ENCODE measurements at regions not wholly inside any gene's neighbourhood (a gene's known extent, or its start where the extent isn't known, plus 50 kb on each side); places are given as distances from the start of the nearest gene placed in this dataset.

DNA sequence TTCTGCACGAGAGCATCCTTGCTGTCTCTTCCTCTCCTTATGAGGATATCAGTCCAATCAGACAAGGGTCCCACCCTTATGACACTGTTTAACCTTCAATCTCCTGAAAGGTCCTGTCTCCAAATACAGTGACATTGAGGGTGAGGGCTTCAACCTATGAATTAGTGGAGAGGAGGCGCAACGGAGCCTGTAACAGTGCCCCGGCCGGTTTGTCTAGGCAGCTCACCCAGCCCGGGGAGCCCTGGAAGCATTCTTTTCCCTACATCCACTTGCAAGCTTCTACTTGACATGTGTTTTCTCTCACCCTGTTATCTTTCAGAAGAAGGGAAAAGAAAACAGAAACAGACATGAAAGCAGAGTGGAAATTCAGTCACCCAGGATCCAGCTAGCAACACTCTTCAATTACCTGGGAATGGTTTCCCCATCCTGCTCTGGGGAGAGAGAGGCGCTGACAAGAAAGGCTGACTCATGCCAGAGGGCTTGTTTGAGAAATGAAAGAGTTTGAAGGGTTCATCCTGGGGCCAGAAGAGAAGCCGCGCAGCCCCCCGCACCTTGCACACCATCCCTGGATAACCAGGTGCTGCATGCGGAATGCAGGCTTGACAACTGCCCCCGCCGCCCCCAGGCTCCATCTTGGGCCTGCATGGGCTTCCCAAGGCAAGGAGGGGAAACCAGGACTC is 394.9 kb downstream of the NPHP4 start:
- no peak overlapping the region for H3K4me3 ChIP-seq
- peaks cover 0 to 9% of the 10 kb centered on the region in 2 donors for H3K4me1 ChIP-seq
- H3K27me3 ChIP-seq = no peaks in the 10 kb centered on the region
- H3K36me3 ChIP-seq = no peaks in the 10 kb centered on the region
- intact Hi-C loops (cut with DNase I; ENCODE audit: low total_unique reads) = no loop called here
- no peak overlapping the region for H3K27ac ChIP-seq
- no peaks in the 10 kb centered on the region for H3K9me3 ChIP-seq
- no peak for TF ChIP-seq POLR2AphosphoS5 (IDR thresholded peaks at IDR 0.05)
- TF ChIP-seq, protein P1, sequence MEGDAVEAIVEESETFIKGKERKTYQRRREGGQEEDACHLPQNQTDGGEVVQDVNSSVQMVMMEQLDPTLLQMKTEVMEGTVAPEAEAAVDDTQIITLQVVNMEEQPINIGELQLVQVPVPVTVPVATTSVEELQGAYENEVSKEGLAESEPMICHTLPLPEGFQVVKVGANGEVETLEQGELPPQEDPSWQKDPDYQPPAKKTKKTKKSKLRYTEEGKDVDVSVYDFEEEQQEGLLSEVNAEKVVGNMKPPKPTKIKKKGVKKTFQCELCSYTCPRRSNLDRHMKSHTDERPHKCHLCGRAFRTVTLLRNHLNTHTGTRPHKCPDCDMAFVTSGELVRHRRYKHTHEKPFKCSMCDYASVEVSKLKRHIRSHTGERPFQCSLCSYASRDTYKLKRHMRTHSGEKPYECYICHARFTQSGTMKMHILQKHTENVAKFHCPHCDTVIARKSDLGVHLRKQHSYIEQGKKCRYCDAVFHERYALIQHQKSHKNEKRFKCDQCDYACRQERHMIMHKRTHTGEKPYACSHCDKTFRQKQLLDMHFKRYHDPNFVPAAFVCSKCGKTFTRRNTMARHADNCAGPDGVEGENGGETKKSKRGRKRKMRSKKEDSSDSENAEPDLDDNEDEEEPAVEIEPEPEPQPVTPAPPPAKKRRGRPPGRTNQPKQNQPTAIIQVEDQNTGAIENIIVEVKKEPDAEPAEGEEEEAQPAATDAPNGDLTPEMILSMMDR (IDR thresholded peaks at IDR 0.05) = no peak
- TF ChIP-seq POLR2A (IDR thresholded peaks at IDR 0.05) = no peak
- no peak for DNase-seq (ENCODE audit: low spot score in 2 of 2)

DNA sequence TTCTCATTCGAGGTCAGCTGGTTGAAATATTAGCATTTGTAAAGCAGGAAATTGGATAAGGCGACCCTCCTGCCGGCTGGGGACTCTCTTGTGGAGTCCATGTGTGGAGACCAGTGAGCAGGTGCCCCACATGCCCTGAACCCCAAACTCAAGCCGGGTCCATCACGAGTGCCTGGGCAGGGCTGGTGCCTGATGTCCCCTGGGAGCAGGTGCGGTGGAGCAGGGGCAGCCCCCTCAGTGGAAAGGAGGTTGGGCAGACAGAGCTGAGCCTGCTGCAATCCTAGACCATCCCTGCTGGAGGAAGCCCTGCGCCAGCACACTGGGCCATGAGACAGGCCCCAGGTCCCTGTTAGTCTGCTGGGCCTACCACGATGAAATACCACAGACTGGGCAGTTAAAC is 395.6 kb downstream of the NPHP4 start:
- Histone ChIP-seq H3K27me3 (no peaks in the 10 kb centered on the region), H3K27ac (no peak overlapping the region), H3K4me1 (peaks cover 0 to 9% of the 10 kb centered on the region in 2 donors), H3K36me3 (no peaks in the 10 kb centered on the region), H3K4me3 (no peak overlapping the region), H3K9me3 (peaks cover 0 to under 1% of the 10 kb centered on the region in 2 donors)
- no peak for DNase-seq (ENCODE audit: low spot score in 2 of 2)
- intact Hi-C loops (cut with DNase I; ENCODE audit: low total_unique reads) = no loop called here
- no peak for TF ChIP-seq POLR2AphosphoS5 (IDR thresholded peaks at IDR 0.05)

DNA sequence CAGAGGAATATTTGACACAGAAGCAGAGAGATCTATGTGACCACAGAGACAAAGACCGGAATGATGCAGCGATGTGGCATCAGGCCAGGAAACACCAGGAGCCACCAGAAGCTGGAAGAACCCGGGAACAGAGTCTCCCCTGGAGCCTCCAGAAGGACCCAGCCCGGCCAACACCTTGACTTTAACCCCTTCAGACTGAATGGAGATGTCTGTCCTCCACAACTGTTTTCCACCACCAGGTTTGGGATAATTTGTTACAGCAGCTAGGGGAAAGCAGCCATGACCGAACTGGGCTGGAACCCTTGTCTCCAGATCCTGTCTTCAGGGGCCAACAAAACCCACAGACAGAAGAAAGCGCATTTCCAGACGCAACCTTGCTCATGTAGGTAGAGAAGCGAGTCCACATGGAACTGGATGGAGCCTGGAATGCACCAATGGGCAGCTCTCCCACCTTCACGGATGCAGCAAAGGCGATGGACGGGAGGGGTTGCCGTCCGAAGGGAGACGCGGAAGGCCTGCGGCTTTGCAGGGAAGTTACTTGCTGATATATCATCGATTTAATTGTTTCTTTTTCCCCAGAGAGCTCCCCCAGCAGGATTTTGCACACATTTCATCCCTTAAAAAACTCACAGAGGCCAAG is 396.6 kb downstream of the NPHP4 start:
- peaks cover 5 to 11% of the 10 kb centered on the region in 2 donors for H3K9me3 ChIP-seq
- no peak for TF ChIP-seq POLR2A (IDR thresholded peaks at IDR 0.05)
- TF ChIP-seq, protein P1 (IDR thresholded peaks at IDR 0.05) = no peak
- no peak for TF ChIP-seq POLR2AphosphoS5 (IDR thresholded peaks at IDR 0.05)
- DNase-seq (ENCODE audit: low spot score in 2 of 2) = no peak
- no peaks in the 10 kb centered on the region for H3K27me3 ChIP-seq
- no peaks in the 10 kb centered on the region for H3K36me3 ChIP-seq
- intact Hi-C loops (cut with DNase I; ENCODE audit: low total_unique reads) = no loop called here
- H3K4me1 ChIP-seq = peaks cover 0 to 9% of the 10 kb centered on the region in 2 donors
- no peak overlapping the region for H3K27ac ChIP-seq
- no peak overlapping the region for H3K4me3 ChIP-seq

DNA sequence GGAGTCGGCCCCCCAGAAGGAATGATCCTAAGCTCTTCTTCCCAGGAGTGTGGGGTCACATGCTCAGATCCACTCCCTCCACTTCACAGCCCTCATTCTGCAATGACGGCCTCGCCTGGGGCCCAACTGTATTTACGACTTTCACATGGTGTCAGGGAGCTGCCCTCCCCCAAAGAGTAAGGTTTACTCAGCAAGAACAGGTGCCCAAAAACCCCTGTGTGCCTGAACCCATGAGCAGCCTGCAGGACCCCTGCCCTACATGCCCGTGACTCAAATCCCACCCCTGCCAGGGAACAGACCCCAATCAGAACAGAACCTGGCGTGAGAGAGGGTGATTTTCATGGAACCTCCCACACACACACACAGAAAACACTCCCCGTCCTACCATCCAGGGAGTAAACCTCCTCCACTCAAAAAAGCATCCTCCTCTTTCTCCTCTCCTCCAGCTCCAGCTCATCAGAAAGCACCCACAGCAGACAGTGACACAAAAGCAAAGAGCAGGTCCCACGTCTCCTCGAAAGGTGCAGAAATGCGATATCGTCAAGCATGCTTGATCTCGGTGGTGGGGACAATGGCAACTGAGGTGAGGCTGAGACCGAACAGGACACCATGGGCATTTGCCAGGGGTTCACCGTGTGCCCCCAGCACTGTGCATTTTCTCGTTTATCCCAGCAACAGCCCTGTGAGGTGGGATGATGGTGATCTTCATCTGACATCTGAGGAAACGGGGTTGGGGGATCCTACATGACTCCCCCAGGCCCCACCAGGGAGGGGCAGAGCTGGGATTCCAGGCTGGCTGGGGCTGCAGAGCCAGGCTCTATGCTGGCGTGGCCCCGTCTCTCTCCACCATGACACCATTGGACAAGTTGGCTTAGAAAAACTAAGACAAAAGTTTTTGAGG is 397.9 kb downstream of the NPHP4 start:
- intact Hi-C loops (cut with DNase I; ENCODE audit: low total_unique reads) = no loop called here
- Histone ChIP-seq H3K4me1 (peaks cover 0 to 9% of the 10 kb centered on the region in 2 donors), H3K27me3 (no peaks in the 10 kb centered on the region), H3K36me3 (no peaks in the 10 kb centered on the region), H3K9me3 (peaks cover 8 to 13% of the 10 kb centered on the region in 2 donors), H3K4me3 (no peak overlapping the region), H3K27ac (no peak overlapping the region)
- DNase-seq (ENCODE audit: low spot score in 2 of 2) = no peak
- TF ChIP-seq POLR2AphosphoS5 (IDR thresholded peaks at IDR 0.05) = no peak
- TF ChIP-seq POLR2A (IDR thresholded peaks at IDR 0.05) = no peak
- TF ChIP-seq, protein P1 (IDR thresholded peaks at IDR 0.05) = no peak

DNA sequence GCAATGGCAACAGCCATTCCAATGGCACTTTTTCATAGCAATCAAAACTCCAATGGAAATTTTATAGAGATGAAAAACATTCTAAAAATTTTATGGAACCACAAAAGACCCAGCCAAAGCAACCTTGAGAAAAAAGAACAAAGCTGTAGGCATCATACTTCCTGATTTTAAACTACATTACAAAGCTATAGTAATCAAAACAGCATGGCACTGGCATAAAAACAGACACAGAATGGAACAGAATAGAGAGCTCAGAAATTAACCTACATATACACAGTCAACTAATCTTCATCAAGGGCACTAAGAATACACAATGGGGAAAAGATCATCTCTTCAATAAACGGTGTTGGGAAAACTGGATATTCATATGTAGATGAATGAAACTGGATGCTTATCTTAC is 401.5 kb downstream of the NPHP4 start:
- Histone ChIP-seq H3K9me3 (peaks cover 8 to 13% of the 10 kb centered on the region in 2 donors), H3K4me1 (no peaks in the 10 kb centered on the region), H3K27ac (no peak overlapping the region), H3K4me3 (no peak overlapping the region), H3K36me3 (no peaks in the 10 kb centered on the region), H3K27me3 (peaks cover 0 to 4% of the 10 kb centered on the region in 2 donors)
- TF ChIP-seq POLR2AphosphoS5 (IDR thresholded peaks at IDR 0.05) = no peak
- no peak for TF ChIP-seq POLR2A (IDR thresholded peaks at IDR 0.05)
- TF ChIP-seq, protein P1 (IDR thresholded peaks at IDR 0.05) = no peak
- no peak for DNase-seq (ENCODE audit: low spot score in 2 of 2)
- intact Hi-C loops (cut with DNase I; ENCODE audit: low total_unique reads) = no loop called here

All from breast epithelium (tissue), 4 donors.